DND-41 (cell line): ENCODE measurements at regions not wholly inside any gene's neighbourhood (a gene's known extent, or its start where the extent isn't known, plus 50 kb on each side); places are given as distances from the start of the nearest gene placed in this dataset.

Experiments used
- ATAC-seq: fragments of 200-7000 bp; cut with Tn5 transposase; 3 replicates; pipeline ENCODE4 v1.9.1; 2021; ENCODE audit warnings: low read depth; ENCODE audit not compliant: insufficient read depth
- DNase-seq: peaks from one replicate; pipeline ENCODE4 v3.0.0-alpha.2; 2020
- H2AFZ ChIP-seq: 2 replicates; pipeline ENCODE4 v1.6.0; 2012; ENCODE audit warnings: low read depth, low read length
- H3K27ac ChIP-seq: 2 replicates; pipeline ENCODE4 v1.5.1; 2012; ENCODE audit warnings: low read length, inconsistent platforms
- H3K27me3 ChIP-seq: fragments of 200-600 bp; sonication (generic); 2 replicates; pipeline ENCODE4 v1.6.0; 2012; ENCODE audit warnings: low read length, mild to moderate bottlenecking, inconsistent platforms; ENCODE audit not compliant: insufficient read depth, poor library complexity
- H3K36me3 ChIP-seq: 2 replicates; pipeline ENCODE4 v1.5.1; 2012; ENCODE audit warnings: low read length, inconsistent platforms; ENCODE audit not compliant: insufficient read depth
- H3K4me1 ChIP-seq: 2 replicates; pipeline ENCODE4 v1.5.1; 2012; ENCODE audit warnings: mild to moderate bottlenecking, low read length; ENCODE audit not compliant: insufficient read depth
- H3K4me2 ChIP-seq: 2 replicates; pipeline ENCODE4 v1.6.0; 2012; ENCODE audit warnings: mild to moderate bottlenecking, moderate library complexity, low read length, inconsistent platforms; ENCODE audit not compliant: insufficient read depth
- H3K4me3 ChIP-seq, 2 experiments: fragments of 200-600 bp in 1 of 2; shearing (Covaris generic) in 1 of 2; 2 replicates each; pipeline ENCODE4 v1.5.1; 2012 to 2016; ENCODE audit warnings: inconsistent platforms in 2 of 2, low read length in 2 of 2, mild to moderate bottlenecking in 2 of 2, low read depth in 1 of 2, moderate library complexity in 1 of 2
- H3K79me2 ChIP-seq: 2 replicates; pipeline ENCODE4 v1.6.0; 2012; ENCODE audit warnings: low read length, inconsistent platforms; ENCODE audit not compliant: insufficient read depth
- H3K9ac ChIP-seq: 2 replicates; pipeline ENCODE4 v1.6.0; 2012; ENCODE audit warnings: low read depth, mild to moderate bottlenecking, inconsistent platforms, low read length, moderate library complexity
- H3K9me3 ChIP-seq: 2 replicates; pipeline ENCODE4 v1.5.1; 2012; ENCODE audit warnings: low read length, moderate library complexity, mild to moderate bottlenecking, inconsistent platforms; ENCODE audit not compliant: insufficient read depth, severe bottlenecking
- H4K20me1 ChIP-seq: 2 replicates; pipeline ENCODE4 v1.6.0; 2012; ENCODE audit warnings: low read length; ENCODE audit not compliant: insufficient read depth
- CTCF ChIP-seq: IDR thresholded peaks from 2 replicates; pipeline ENCODE4 v1.5.1; 2012; ENCODE audit warnings: borderline replicate concordance, low read length, moderate library complexity, mild to moderate bottlenecking; ENCODE audit not compliant: poor library complexity, severe bottlenecking; ENCODE audit errors: extremely low read depth
- EZH2 ChIP-seq: IDR thresholded peaks from 3 replicates; pipeline ENCODE4 v1.6.1; 2012; ENCODE audit warnings: borderline replicate concordance, low read depth, mild to moderate bottlenecking, moderate library complexity, low read length, inconsistent platforms; ENCODE audit not compliant: severe bottlenecking

GRCh38 chr5:35456506-35456905 lies 161.2 kb upstream of the SPEF2 start:
- Histone ChIP-seq H3K4me3 (no peak overlapping the region), H3K9me3 (peaks cover 4% of the 10 kb centered on the region), H3K27ac (no peak overlapping the region), H4K20me1 (no peaks in the 10 kb centered on the region), H3K36me3 (no peaks in the 10 kb centered on the region), H3K4me2 (no peak overlapping the region), H3K4me1 (no peaks in the 10 kb centered on the region), H3K9ac (no peak overlapping the region), H2AFZ (no peak overlapping the region), H3K79me2 (no peaks in the 10 kb centered on the region), H3K27me3 (no peaks in the 10 kb centered on the region)
- DNase-seq (no peak), ATAC-seq (no peak)
- TF ChIP-seq CTCF (no peak), EZH2 (no peak)

- ATAC-seq (no peak), DNase-seq (no peak)
- peaks cover 4% of the 10 kb centered on the region for H3K9me3 ChIP-seq
- H3K9ac ChIP-seq: no peak overlapping the region
- H3K27me3 ChIP-seq: no peaks in the 10 kb centered on the region
- no peaks in the 10 kb centered on the region for H4K20me1 ChIP-seq
- no peaks in the 10 kb centered on the region for H3K79me2 ChIP-seq
- H3K36me3 ChIP-seq: no peaks in the 10 kb centered on the region
- H3K4me3 ChIP-seq: no peak overlapping the region
- no peak overlapping the region for H3K4me2 ChIP-seq
- TF ChIP-seq EZH2 (no peak), CTCF (no peak)
- H3K27ac ChIP-seq: no peak overlapping the region
- no peak overlapping the region for H2AFZ ChIP-seq
- no peaks in the 10 kb centered on the region for H3K4me1 ChIP-seq
Observed at GRCh38 chr5:35454011-35454525, 163.6 kb upstream of the SPEF2 start.

- TF ChIP-seq EZH2: no peak
- peak; percentile 21 for TF ChIP-seq CTCF
- Histone ChIP-seq H3K27me3 (peaks cover 4% of the 10 kb centered on the region), H3K4me3 (no peak overlapping the region), H3K36me3 (no peaks in the 10 kb centered on the region), H4K20me1 (no peaks in the 10 kb centered on the region), H3K4me1 (no peaks in the 10 kb centered on the region), H3K79me2 (no peaks in the 10 kb centered on the region), H3K27ac (no peak overlapping the region), H2AFZ (no peak overlapping the region), H3K4me2 (no peak overlapping the region), H3K9ac (no peak overlapping the region), H3K9me3 (no peaks in the 10 kb centered on the region)
- DNase-seq: no peak
- ATAC-seq: no peak
Observed at GRCh38 chr5:35443803-35444595, 173.7 kb upstream of the SPEF2 start.
